ENCODE measurements at regions not wholly inside any gene's neighbourhood (a gene's known extent, or its start where the extent isn't known, plus 50 kb on each side); places are given as distances from the start of the nearest gene placed in this dataset.
"Not testable (repeated sequence)": the region's sequence is repeated elsewhere in the genome, so short reads cannot be mapped to it uniquely, and the experiment has no call there.

DNA sequence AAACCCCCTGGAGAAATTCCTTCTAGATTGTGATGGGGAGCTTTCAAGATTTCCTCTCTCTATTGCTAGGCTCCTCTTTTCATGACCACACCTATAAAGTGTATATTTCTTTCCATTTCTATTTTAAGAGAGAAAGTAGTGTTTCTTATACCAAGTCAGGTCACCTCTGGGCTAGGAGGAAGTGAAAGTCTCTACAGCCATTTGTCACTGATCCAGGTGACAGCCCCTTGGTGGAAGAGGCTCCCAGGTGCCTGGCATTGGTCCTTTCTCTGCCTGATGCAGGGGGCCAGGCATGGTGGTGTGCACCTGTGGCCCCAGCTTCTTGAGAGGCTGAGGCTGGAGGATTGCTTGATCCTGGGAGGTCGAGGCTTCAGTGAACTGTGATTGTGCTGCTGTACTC, 64.7 kb downstream of the DHCR7 start:
- Mint-ChIP-seq H3K27ac (peak overlapping the region in 1 of 3 donors; percentile 8), H3K36me3 (no peaks in the 10 kb centered on the region), H3K4me1 (peaks cover 28 to 39% (median 32%) of the 10 kb centered on the region in 3 donors), H3K9me3 (peaks cover 0 to 3% (median 2%) of the 10 kb centered on the region in 3 donors), H3K4me3 (peak overlapping the region in 3 of 4 donors; percentile 14 to 88 (median 36)), H3K27me3 (no peaks in the 10 kb centered on the region)

DNA sequence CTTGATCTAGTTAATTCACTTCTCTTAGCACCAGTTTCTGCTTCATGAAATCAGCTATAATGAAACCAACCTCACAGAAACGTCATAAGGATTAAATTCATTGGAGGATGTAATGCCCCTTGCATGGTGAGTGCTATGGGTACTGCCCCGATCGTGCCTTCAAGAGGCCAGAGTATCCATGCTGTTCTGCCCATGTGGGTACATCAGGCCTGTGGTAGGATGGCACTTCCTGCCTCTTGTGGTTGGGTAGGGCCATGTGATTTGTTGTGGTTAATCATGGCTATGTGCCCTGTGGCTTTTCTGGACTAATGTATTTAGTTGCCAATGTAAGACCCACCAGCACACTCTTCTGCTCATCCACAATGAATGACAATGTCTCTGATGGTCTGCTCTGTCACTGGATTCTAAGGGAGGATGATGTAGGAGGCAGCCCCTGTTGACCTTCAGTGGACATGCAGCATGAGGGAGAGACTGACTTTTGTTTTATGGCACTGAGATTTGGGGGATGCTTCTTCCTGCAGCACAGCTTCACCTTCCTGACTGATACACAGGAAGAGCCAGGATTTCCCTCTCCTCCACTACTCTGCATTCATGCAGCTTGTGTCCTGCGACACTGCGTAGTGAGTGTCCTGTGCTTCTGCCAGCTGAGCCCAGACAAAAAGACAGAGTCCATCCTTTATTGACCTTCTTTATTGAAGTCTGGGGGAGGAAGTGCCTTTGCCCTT, 66.2 kb downstream of the DHCR7 start:
- peaks cover 0 to 4% (median 3%) of the 10 kb centered on the region in 3 donors for H3K9me3 Mint-ChIP-seq
- no peaks in the 10 kb centered on the region for H3K36me3 Mint-ChIP-seq
- peak overlapping the region in 3 of 4 donors; percentile 45 to 85 (median 73) for H3K4me3 Mint-ChIP-seq
- H3K4me1 Mint-ChIP-seq, result peaks cover 30 to 42% (median 32%) of the 10 kb centered on the region in 3 donors
- peak overlapping the region; percentile 5 to 87 (median 48) for H3K27ac Mint-ChIP-seq
- peaks cover 6% of the 10 kb centered on the region for H3K27me3 Mint-ChIP-seq

DNA sequence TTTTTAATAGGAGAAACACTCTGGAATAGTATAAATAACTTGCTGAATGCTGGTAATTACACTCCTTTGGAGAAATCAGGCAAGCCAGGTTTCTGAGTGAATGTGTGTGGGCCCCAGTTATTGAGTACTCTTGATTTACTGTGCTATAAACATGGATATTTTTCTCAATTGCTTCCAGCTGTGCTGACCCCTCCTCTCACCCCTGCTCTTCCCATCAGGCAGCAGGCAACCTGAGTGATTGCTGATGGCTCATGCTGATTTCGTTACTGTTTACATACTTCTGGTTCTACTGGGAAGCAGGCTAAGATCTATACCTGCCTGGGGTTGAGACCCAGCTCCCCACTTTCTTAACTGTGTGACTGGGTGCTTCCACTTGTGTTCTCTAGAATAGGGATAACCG, 68.5 kb downstream of the DHCR7 start:
- Mint-ChIP-seq H3K27me3 (peaks cover 16% of the 10 kb centered on the region), H3K4me3 (peak overlapping the region in 2 of 4 donors; percentile 25 to 65), H3K9me3 (peaks cover 5 to 13% (median 13%) of the 10 kb centered on the region in 3 donors), H3K27ac (no peak overlapping the region), H3K36me3 (no peaks in the 10 kb centered on the region), H3K4me1 (peaks cover 23 to 39% (median 27%) of the 10 kb centered on the region in 3 donors)

DNA sequence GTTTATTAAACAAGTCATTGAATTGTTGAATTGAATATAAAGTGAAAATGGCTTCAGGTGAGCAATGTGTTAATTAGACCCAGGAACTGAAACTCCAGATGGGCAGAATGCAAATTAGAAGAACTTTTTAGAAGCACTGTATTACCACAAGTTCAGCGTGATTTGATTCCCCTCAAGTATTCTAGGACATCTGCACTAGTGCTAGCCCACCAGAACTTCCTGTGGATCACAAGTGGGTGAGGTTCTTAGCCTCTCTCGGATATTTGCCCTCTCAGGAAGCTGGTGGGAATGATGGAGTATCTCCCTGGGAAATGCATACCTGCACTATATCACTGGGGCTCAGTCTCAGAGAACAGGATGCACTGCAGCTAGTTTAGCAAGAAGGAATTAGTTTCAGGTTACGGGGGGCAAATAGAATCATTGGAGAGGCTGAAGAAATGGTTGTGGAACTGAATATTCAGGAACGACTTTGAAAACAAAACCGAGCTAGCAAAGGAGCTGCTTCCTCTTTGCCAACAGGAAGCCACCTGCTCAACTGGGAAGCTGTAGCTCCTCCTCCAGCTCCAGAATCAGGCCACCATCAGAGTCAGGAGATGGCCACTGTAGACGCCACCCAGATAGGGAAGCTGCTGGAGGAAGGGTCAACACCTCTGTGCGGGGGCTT, 74.3 kb downstream of the DHCR7 start:
- Mint-ChIP-seq H3K4me1 (peaks cover 29 to 43% (median 37%) of the 10 kb centered on the region in 3 donors), H3K9me3 (peaks cover 5 to 16% (median 13%) of the 10 kb centered on the region in 3 donors), H3K36me3 (no peaks in the 10 kb centered on the region), H3K27me3 (peaks cover 29% of the 10 kb centered on the region), H3K4me3 (peak overlapping the region; percentile 8 to 90 (median 70)), H3K27ac (peak overlapping the region in 2 of 3 donors; percentile 3 to 48)

DNA sequence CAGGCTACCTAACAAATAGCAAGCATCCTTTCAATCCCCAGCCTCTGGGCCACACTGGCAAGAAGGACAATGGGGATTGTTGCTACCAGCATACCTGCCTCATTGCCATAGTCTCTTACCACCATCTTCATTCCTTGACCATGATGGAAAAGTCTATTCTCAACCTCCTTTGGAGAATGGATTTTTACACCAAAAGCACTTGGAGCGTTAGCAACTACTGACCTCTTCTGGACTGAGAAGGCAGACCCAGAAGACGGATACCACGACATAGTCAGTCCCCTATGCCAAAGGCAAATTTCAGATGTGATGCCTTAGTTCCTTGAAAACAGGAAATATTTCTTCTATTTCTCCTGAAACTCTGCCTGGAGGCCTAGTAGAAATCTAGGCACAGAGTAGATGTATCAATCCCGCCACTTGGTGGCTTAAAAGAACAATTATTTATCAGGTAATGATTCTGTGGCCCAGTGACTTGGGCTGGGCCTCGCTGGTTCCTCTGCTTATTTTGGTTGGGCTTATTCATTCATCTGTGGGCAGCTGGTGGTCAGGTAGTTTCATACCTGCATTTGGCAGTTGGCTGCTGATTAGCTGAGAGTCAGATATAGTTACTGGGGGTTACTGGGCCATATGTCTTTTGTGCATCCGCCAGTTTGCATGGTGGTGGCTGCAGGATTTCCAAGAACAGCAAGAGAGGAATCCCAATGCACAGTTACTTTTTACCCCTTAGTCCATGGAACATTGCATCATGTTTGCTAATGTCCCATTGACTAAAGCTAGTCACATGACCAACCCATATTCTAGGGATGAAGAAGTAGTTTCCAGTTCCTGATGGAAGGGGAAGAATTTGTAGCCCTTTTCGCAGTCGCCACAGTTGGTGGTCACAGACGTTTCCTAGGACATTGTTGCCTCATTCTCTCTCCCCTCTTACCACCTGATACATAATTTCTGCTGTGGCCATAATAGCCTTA, 75.2 kb downstream of the DHCR7 start:
- H3K27ac Mint-ChIP-seq, result peak overlapping the region; percentile 3 to 57 (median 48)
- H3K27me3 Mint-ChIP-seq, result peaks cover 30% of the 10 kb centered on the region
- peaks cover 5 to 13% (median 12%) of the 10 kb centered on the region in 3 donors for H3K9me3 Mint-ChIP-seq
- peaks cover 30 to 43% (median 35%) of the 10 kb centered on the region in 3 donors for H3K4me1 Mint-ChIP-seq
- H3K36me3 Mint-ChIP-seq, result no peaks in the 10 kb centered on the region
- H3K4me3 Mint-ChIP-seq, result peak overlapping the region; percentile 8 to 90 (median 70)

DNA sequence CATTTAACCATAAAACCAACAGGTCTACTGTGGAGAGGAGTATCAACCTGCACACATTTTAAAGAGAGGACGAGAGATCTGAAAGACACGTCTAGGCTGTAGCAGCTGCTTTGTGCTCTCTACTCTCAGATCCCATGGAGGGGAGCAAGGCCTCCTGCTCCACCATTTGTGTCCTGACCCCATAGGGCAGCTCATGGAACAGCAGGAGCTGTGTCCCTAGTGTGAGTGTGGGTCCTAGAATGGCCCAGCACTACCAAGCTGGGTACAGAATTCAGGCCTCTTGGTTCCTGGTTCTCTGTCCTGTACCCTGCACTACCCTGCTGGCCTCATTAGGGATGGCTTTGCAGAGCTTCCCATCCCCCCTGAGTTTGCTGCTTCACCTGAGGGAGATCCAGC, 76.5 kb downstream of the DHCR7 start:
- peaks cover 5 to 12% (median 9%) of the 10 kb centered on the region in 3 donors for H3K9me3 Mint-ChIP-seq
- H3K4me1 Mint-ChIP-seq, result peaks cover 30 to 39% (median 34%) of the 10 kb centered on the region in 3 donors
- H3K27me3 Mint-ChIP-seq, result peaks cover 26% of the 10 kb centered on the region
- no peaks in the 10 kb centered on the region for H3K36me3 Mint-ChIP-seq
- no peak overlapping the region for H3K4me3 Mint-ChIP-seq
- H3K27ac Mint-ChIP-seq, result peak overlapping the region in 1 of 3 donors; percentile 27

DNA sequence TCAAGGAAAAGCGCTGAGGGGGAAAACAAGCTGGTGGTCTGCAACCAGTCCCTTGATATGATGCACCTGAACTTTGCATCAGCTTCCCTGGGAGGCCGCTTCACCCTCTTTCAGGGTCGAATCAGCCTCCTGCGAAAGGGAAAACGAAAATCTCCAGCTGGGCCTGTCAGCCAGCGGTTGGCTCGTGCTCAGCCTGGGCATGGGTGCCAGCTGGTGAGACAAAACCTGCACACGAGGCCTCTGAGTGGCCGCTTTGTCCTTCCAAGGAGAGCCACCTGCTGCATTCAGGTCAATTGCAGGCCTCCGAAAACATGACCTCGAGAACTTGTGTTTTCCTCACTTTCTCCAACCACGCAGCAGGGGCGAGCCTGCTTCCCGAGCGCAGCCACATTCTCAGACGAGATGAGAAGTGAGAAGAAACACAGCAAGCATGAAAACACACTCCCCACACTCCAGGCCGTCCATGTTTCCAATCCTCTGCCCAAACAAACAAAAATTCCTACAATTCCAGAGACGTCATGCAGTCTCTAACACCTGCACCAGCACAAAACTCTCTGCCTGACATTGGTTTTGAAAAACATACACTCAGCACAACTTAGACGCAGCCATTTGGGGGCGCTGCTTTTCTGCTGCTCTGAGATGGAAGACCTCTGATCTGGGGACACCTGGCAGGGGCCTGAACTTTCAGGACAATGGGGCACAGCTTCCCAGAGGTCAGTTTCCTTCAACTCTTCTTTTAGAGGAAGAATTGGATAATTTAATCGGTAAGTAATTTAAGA, 77.1 kb downstream of the DHCR7 start:
- H3K4me3 Mint-ChIP-seq, result no peak overlapping the region
- H3K36me3 Mint-ChIP-seq, result no peaks in the 10 kb centered on the region
- peaks cover 24% of the 10 kb centered on the region for H3K27me3 Mint-ChIP-seq
- H3K27ac Mint-ChIP-seq, result no peak overlapping the region
- peaks cover under 1 to 6% (median 5%) of the 10 kb centered on the region in 3 donors for H3K9me3 Mint-ChIP-seq
- peaks cover 30 to 39% (median 32%) of the 10 kb centered on the region in 3 donors for H3K4me1 Mint-ChIP-seq

DNA sequence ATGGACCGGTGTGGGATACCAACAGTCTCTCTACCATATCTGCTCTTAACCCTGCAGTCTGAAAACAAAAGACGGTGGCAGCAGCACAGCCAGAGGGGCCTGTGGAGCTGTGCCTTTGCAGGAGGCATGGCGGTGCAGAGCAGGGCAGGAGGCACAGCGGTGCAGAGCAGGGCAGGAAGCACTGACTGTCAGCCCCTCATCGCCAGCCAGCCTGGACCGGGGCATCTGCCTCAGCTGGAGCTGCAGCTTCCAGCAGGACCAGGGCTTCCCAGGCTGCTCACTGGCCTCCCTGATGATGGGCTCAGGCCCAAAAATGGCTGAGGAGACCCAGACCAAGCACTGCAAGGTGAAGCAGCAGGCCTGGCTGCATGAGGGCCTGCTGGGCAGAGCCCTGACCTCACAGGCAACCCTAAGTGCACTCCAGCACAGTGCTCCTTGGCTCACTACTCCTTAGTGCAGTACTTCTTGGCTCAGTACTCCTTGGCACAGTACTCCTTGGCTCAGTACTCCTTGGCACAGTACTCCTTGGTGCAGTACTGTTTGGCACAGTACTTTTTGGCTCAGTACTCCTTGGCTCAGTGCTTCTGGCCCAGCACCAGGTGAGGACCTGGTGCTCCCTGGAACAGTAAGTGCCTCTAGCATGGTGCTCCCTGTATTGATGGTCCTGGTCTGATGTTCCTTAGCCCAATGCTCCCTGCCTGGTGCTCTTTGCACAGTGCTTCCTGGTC, 78.0 kb downstream of the DHCR7 start:
- Mint-ChIP-seq H3K9me3 (peaks cover 0 to 5% (median 3%) of the 10 kb centered on the region in 3 donors), H3K27ac (no peak overlapping the region), H3K27me3 (peaks cover 21% of the 10 kb centered on the region), H3K36me3 (no peaks in the 10 kb centered on the region), H3K4me3 (no peak overlapping the region), H3K4me1 (peaks cover 30 to 37% (median 31%) of the 10 kb centered on the region in 3 donors)

DNA sequence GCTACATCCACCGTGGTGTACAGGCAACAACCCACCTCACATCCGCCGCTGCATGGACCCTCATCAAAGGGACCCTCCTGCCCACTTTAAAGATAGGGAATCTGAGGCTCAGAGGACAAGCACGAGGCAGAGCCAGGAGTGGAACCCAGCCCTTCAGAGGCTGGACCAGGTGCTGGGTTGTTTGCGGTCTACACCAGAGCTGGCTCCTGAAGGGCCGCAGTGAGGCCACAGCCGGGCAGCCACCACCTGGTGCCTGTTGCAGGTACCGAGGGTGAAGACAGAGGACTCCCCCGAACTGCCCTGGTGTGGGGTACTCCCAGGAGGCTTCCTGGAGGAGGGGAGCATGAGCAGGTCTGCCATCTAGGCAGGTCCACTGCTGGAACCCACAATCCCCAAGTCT, 78.8 kb downstream of the DHCR7 start:
- Mint-ChIP-seq H3K27ac (no peak overlapping the region), H3K27me3 (peaks cover 18% of the 10 kb centered on the region), H3K9me3 (no peaks in the 10 kb centered on the region), H3K36me3 (no peaks in the 10 kb centered on the region), H3K4me1 (peaks cover 24 to 30% (median 27%) of the 10 kb centered on the region in 3 donors), H3K4me3 (no peak overlapping the region)

DNA sequence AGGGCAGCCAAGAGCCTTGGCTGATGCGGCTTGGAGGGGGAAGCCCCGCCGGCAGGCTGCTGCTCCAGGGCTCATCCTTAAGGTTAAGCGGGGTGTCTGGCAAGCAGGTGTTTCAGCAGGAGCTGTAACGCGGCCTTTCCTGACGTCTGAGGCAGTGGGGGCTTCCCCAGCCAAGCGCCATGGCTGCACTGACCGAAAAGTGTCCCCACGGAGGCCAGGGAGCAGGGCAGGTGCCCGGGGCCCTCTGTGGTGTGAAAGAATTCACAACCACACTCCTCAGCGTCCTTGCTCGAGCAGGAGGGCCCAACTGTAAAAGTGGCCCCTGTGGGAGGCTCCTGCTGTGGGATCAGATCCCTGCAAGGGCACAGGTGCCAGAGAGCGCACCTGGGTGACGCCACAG, 79.2 kb downstream of the DHCR7 start:
- Mint-ChIP-seq H3K27ac (no peak overlapping the region), H3K4me3 (no peak overlapping the region), H3K36me3 (no peaks in the 10 kb centered on the region), H3K4me1 (peaks cover 20 to 29% (median 24%) of the 10 kb centered on the region in 3 donors), H3K9me3 (no peaks in the 10 kb centered on the region), H3K27me3 (peaks cover 18% of the 10 kb centered on the region)

DNA sequence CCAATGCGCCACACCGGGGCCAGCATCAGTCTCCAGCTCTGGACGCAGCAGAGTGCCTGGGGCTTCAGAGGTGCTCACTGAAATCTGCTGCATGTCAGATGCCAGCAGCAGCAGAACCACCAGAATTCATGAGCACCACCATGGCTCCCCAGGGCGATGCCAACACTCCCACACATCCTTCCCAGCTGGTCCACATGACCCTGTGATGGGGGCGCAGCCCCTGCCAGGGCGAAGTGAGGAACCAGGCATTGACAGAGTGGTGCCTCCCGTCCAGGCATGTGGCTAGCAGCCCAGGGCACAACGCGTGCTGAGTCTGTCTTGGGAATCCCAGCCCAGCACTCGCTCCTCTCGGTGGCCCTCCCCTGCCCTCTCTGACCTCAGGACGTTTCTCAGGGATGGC, 80.4 kb downstream of the DHCR7 start:
- Mint-ChIP-seq H3K9me3 (no peaks in the 10 kb centered on the region), H3K27ac (no peak overlapping the region), H3K27me3 (peaks cover 15% of the 10 kb centered on the region), H3K36me3 (no peaks in the 10 kb centered on the region), H3K4me3 (no peak overlapping the region), H3K4me1 (peaks cover 9 to 16% (median 13%) of the 10 kb centered on the region in 3 donors)

DNA sequence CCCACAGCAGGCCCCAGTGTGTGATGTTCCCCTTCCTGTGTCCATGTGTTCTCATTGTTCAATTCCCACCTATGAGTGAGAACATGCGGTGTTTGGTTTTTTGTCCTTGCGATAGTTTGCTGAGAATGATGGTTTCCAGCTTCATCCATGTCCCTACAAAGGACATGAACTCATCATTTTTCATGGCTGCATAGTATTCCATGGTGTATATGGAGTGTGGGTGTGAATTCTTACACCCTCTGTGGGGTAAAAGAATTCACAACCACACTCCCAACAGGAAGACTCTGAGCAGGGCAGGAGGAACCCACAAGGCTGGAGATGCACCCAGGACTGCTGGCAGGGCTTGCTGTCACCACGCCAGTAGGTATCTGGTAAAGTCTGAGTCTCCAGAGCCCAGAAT, 80.9 kb downstream of the DHCR7 start:
- H3K27ac Mint-ChIP-seq, H3K36me3 Mint-ChIP-seq, H3K9me3 Mint-ChIP-seq, H3K4me3 Mint-ChIP-seq: not testable (repeated sequence)
- H3K27me3 Mint-ChIP-seq, result peaks cover 12% of the 10 kb centered on the region
- H3K4me1 Mint-ChIP-seq, result peaks cover 6 to 12% (median 9%) of the 10 kb centered on the region in 3 donors

DNA sequence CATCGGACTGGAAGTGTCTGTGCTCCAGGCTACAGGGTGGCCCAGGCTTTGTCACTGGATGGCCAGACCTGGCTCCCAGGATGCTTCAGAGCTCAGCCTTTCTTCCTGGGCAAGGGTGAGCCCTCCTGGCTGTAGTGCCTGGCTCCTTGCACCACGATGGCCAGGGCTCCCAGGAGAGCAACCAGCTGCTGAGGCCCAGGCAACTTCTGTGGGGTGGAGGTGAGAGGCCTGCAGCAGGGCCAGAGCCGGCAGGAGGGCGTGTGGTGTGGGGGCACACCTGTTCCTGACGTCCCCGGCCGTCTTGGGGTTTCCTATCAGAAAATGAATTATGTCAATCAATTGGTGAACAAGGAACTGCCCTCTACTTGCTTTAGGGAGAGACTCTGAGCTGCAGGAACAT, 82.1 kb downstream of the DHCR7 start:
- peaks cover 9% of the 10 kb centered on the region for H3K27me3 Mint-ChIP-seq
- H3K9me3 Mint-ChIP-seq, result no peaks in the 10 kb centered on the region
- H3K36me3 Mint-ChIP-seq, result no peaks in the 10 kb centered on the region
- no peak overlapping the region for H3K27ac Mint-ChIP-seq
- peak overlapping the region in 1 of 4 donors; percentile 23 for H3K4me3 Mint-ChIP-seq
- H3K4me1 Mint-ChIP-seq, result peaks cover 0 to 1% (median 1%) of the 10 kb centered on the region in 3 donors

Measured in IgD-negative memory B cell (primary cell).